HepG2 (cell line): ENCODE measurements at regions not wholly inside any gene's neighbourhood (a gene's known extent, or its start where the extent isn't known, plus 50 kb on each side); places are given as distances from the start of the nearest gene placed in this dataset.

Experiments
- BORCS8-MEF2B ChIP-seq: sonication (generic); formaldehyde crosslinking; IDR thresholded peaks from 2 replicates; pipeline ENCODE4 v1.8.0; 2022; ENCODE audit warnings: mild to moderate bottlenecking, missing genetic modification reagents
- CHD2 ChIP-seq: IDR thresholded peaks from 2 replicates; pipeline ENCODE4 v1.6.1; 2011; ENCODE audit warnings: low read depth, low read length, improper control_type of control experiment
- ESRRA ChIP-seq: sonication (generic); formaldehyde crosslinking; IDR thresholded peaks from 2 replicates; pipeline ENCODE4 v1.5.1; 2020; ENCODE audit warnings: mild to moderate bottlenecking, low read depth, missing genetic modification reagents
- HMG20B ChIP-seq: conservative IDR thresholded peaks from 2 replicates; pipeline ENCODE4 v1.6.1; 2016; ENCODE audit warnings: missing genetic modification reagents, missing compliant biosample characterization
- HNRNPK ChIP-seq: fragments of 200-400 bp; formaldehyde crosslinking; IDR thresholded peaks from 2 replicates; pipeline ENCODE4 v1.6.1; 2018; ENCODE audit warnings: low read length, low read depth, moderate library complexity, mild to moderate bottlenecking; ENCODE audit not compliant: poor library complexity, severe bottlenecking
- HNRNPUL1 ChIP-seq: fragments of 200-400 bp; formaldehyde crosslinking; IDR thresholded peaks from 2 replicates; pipeline ENCODE4 v1.6.1; 2017; ENCODE audit warnings: low read depth, mild to moderate bottlenecking, low read length, moderate library complexity
- KDM1A ChIP-seq: IDR thresholded peaks from 2 replicates; pipeline ENCODE4 v1.6.1; 2016; ENCODE audit warnings: missing compliant biosample characterization
- MTA3 ChIP-seq: sonication (generic); formaldehyde crosslinking; IDR thresholded peaks from 2 replicates; pipeline ENCODE4 v1.4.0; 2020; ENCODE audit warnings: missing genetic modification reagents
- PHF21A ChIP-seq: sonication (generic); formaldehyde crosslinking; IDR thresholded peaks from 2 replicates; pipeline ENCODE4 v1.5.0; 2020; ENCODE audit warnings: mild to moderate bottlenecking, missing genetic modification reagents
- SKI ChIP-seq: fragments of 450-650 bp; IDR thresholded peaks from one replicate; pipeline ENCODE4 v1.6.1; 2018; ENCODE audit warnings: mild to moderate bottlenecking; ENCODE audit not compliant: partially characterized antibody
- SOX5 ChIP-seq: IDR thresholded peaks from 2 replicates; pipeline ENCODE4 v1.6.1; 2016; ENCODE audit warnings: borderline replicate concordance
- ZMYM3 ChIP-seq: sonication (generic); formaldehyde crosslinking; IDR thresholded peaks from 2 replicates; pipeline ENCODE4 v1.5.1; 2020; ENCODE audit warnings: mild to moderate bottlenecking, missing genetic modification reagents
- ZNF207 ChIP-seq: fragments of 450-650 bp; IDR thresholded peaks from 2 replicates; pipeline ENCODE4 v1.6.1; 2016; ENCODE audit warnings: antibody characterized with exemption, borderline replicate concordance
- ZNF383 ChIP-seq: sonication (generic); formaldehyde crosslinking; IDR thresholded peaks from 2 replicates; pipeline ENCODE4 v1.4.0; 2020; ENCODE audit warnings: missing genetic modification reagents, mild to moderate bottlenecking, borderline replicate concordance
- ZNF713 ChIP-seq: sonication (generic); formaldehyde crosslinking; IDR thresholded peaks from 2 replicates; pipeline ENCODE4 v1.4.0; 2020; ENCODE audit warnings: mild to moderate bottlenecking, missing genetic modification reagents
- ZNF75D ChIP-seq: sonication (generic); formaldehyde crosslinking; IDR thresholded peaks from 2 replicates; pipeline ENCODE4 v1.8.1; 2023; ENCODE audit warnings: missing genetic modification reagents, mild to moderate bottlenecking, borderline replicate concordance
- ZNF891 ChIP-seq: sonication (generic); formaldehyde crosslinking; IDR thresholded peaks from 2 replicates; pipeline ENCODE4 v1.5.0; 2020; ENCODE audit warnings: mild to moderate bottlenecking, missing genetic modification reagents
- TF ChIP-seq, protein P1 (sequence below): sonication (generic); formaldehyde crosslinking; IDR thresholded peaks from 2 replicates; pipeline ENCODE4 v1.5.0; 2020; ENCODE audit warnings: mild to moderate bottlenecking, missing genetic modification reagents
- TF ChIP-seq, protein P2 (sequence below): sonication (generic); formaldehyde crosslinking; conservative IDR thresholded peaks from 2 replicates; pipeline ENCODE4 v1.4.0; 2020; ENCODE audit warnings: missing genetic modification reagents
- TF ChIP-seq, protein P3 (sequence below): sonication (generic); formaldehyde crosslinking; IDR thresholded peaks from 2 replicates; pipeline ENCODE4 v1.9.0; 2022; ENCODE audit warnings: low read depth, missing genetic modification reagents
- TF ChIP-seq, protein P4 (sequence below): IDR thresholded peaks from 2 replicates; pipeline ENCODE4 v1.4.0; 2020; ENCODE audit warnings: mild to moderate bottlenecking, missing genetic modification reagents
- TF ChIP-seq, protein P5 (sequence below): IDR thresholded peaks from 2 replicates; pipeline ENCODE4 v1.6.1; 2016

DNA sequence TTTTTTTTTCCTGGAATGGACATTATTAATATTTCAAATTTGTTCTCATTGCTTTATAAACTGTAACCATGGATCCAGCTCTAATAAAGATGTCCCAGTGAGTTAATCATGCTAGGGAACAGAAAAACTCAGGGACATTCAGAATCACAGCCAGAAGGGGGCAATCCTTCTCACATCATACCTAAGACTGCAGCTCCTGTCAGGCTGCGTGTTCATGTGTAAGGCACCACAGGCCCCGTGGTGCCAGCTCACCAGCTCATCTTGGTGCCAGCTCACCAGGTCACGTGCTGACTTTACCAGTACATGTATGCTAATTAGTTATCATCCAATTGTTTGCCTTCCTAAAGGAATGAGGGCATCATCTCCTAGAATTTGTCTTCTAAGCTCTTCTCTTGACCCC lies 84.7 kb upstream of the NEDD4L start (continued):
- TF ChIP-seq, protein P1, sequence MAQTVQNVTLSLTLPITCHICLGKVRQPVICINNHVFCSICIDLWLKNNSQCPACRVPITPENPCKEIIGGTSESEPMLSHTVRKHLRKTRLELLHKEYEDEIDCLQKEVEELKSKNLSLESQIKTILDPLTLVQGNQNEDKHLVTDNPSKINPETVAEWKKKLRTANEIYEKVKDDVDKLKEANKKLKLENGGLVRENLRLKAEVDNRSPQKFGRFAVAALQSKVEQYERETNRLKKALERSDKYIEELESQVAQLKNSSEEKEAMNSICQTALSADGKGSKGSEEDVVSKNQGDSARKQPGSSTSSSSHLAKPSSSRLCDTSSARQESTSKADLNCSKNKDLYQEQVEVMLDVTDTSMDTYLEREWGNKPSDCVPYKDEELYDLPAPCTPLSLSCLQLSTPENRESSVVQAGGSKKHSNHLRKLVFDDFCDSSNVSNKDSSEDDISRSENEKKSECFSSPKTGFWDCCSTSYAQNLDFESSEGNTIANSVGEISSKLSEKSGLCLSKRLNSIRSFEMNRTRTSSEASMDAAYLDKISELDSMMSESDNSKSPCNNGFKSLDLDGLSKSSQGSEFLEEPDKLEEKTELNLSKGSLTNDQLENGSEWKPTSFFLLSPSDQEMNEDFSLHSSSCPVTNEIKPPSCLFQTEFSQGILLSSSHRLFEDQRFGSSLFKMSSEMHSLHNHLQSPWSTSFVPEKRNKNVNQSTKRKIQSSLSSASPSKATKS (CRISPR knock-in tag) = no peak
- TF ChIP-seq, protein P2, sequence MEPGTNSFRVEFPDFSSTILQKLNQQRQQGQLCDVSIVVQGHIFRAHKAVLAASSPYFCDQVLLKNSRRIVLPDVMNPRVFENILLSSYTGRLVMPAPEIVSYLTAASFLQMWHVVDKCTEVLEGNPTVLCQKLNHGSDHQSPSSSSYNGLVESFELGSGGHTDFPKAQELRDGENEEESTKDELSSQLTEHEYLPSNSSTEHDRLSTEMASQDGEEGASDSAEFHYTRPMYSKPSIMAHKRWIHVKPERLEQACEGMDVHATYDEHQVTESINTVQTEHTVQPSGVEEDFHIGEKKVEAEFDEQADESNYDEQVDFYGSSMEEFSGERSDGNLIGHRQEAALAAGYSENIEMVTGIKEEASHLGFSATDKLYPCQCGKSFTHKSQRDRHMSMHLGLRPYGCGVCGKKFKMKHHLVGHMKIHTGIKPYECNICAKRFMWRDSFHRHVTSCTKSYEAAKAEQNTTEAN (CRISPR knock-in tag) = no peak
- TF ChIP-seq, protein P3, sequence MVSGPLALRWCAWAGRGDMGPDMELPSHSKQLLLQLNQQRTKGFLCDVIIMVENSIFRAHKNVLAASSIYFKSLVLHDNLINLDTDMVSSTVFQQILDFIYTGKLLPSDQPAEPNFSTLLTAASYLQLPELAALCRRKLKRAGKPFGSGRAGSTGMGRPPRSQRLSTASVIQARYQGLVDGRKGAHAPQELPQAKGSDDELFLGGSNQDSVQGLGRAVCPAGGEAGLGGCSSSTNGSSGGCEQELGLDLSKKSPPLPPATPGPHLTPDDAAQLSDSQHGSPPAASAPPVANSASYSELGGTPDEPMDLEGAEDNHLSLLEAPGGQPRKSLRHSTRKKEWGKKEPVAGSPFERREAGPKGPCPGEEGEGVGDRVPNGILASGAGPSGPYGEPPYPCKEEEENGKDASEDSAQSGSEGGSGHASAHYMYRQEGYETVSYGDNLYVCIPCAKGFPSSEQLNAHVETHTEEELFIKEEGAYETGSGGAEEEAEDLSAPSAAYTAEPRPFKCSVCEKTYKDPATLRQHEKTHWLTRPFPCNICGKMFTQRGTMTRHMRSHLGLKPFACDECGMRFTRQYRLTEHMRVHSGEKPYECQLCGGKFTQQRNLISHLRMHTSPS = peak; percentile 79
- peak; percentile 39; the same call in 1 of the 2 replicates for TF ChIP-seq SOX5
- no peak for TF ChIP-seq ZMYM3 (CRISPR knock-in tag)
- TF ChIP-seq ZNF207 = no peak
- no peak for TF ChIP-seq ZNF891 (CRISPR knock-in tag)
- no peak for TF ChIP-seq ESRRA
- TF ChIP-seq, protein P4, sequence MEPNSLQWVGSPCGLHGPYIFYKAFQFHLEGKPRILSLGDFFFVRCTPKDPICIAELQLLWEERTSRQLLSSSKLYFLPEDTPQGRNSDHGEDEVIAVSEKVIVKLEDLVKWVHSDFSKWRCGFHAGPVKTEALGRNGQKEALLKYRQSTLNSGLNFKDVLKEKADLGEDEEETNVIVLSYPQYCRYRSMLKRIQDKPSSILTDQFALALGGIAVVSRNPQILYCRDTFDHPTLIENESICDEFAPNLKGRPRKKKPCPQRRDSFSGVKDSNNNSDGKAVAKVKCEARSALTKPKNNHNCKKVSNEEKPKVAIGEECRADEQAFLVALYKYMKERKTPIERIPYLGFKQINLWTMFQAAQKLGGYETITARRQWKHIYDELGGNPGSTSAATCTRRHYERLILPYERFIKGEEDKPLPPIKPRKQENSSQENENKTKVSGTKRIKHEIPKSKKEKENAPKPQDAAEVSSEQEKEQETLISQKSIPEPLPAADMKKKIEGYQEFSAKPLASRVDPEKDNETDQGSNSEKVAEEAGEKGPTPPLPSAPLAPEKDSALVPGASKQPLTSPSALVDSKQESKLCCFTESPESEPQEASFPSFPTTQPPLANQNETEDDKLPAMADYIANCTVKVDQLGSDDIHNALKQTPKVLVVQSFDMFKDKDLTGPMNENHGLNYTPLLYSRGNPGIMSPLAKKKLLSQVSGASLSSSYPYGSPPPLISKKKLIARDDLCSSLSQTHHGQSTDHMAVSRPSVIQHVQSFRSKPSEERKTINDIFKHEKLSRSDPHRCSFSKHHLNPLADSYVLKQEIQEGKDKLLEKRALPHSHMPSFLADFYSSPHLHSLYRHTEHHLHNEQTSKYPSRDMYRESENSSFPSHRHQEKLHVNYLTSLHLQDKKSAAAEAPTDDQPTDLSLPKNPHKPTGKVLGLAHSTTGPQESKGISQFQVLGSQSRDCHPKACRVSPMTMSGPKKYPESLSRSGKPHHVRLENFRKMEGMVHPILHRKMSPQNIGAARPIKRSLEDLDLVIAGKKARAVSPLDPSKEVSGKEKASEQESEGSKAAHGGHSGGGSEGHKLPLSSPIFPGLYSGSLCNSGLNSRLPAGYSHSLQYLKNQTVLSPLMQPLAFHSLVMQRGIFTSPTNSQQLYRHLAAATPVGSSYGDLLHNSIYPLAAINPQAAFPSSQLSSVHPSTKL (CRISPR knock-in tag) = peak; percentile 33; the same call in 1 of the 2 replicates
- TF ChIP-seq KDM1A (CRISPR knock-in tag) = no peak
- no peak for TF ChIP-seq PHF21A (CRISPR knock-in tag)
- TF ChIP-seq HNRNPK = no peak
- TF ChIP-seq ZNF713 = no peak
- TF ChIP-seq BORCS8-MEF2B (CRISPR knock-in tag) = no peak
- TF ChIP-seq MTA3 (CRISPR knock-in tag) = no peak
- no peak for TF ChIP-seq HMG20B (CRISPR knock-in tag)
- TF ChIP-seq HNRNPUL1 = no peak
- no peak for TF ChIP-seq SKI
- TF ChIP-seq CHD2 = no peak
- TF ChIP-seq, protein P5, sequence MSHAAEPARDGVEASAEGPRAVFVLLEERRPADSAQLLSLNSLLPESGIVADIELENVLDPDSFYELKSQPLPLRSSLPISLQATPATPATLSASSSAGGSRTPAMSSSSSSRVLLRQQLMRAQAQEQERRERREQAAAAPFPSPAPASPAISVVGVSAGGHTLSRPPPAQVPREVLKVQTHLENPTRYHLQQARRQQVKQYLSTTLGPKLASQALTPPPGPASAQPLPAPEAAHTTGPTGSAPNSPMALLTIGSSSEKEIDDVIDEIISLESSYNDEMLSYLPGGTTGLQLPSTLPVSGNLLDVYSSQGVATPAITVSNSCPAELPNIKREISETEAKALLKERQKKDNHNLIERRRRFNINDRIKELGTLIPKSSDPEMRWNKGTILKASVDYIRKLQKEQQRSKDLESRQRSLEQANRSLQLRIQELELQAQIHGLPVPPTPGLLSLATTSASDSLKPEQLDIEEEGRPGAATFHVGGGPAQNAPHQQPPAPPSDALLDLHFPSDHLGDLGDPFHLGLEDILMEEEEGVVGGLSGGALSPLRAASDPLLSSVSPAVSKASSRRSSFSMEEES (CRISPR knock-in tag) = 0 out of 2 replicates have a peak, but pooled peaks have one; percentile 22
- TF ChIP-seq ZNF383 = no peak
- TF ChIP-seq ZNF75D (CRISPR knock-in tag) = no peak
